ENCODE measurements at regions not wholly inside any gene's neighbourhood (a gene's known extent, or its start where the extent isn't known, plus 50 kb on each side); places are given as distances from the start of the nearest gene placed in this dataset.
"Not testable (repeated sequence)": the region's sequence is repeated elsewhere in the genome, so short reads cannot be mapped to it uniquely, and the experiment has no call there.

- H3K4me1 ChIP-seq: no peaks in the 10 kb centered on the region
- WGBS, 2 donors: 57 to 59% methylated on average over 11 of the region's 11 CpGs
- intact Hi-C loops (cut with DNase I): no loop called here
- DNase-seq (no peak), FAIRE-seq (no peak), ATAC-seq (no peak)
- H3K4me3 ChIP-seq: no peak overlapping the region
- H3K27ac ChIP-seq: no peak overlapping the region
- H3K27me3 ChIP-seq: no peaks in the 10 kb centered on the region
- no peaks in the 10 kb centered on the region for H3K9me3 ChIP-seq
- TF ChIP-seq, protein P1, sequence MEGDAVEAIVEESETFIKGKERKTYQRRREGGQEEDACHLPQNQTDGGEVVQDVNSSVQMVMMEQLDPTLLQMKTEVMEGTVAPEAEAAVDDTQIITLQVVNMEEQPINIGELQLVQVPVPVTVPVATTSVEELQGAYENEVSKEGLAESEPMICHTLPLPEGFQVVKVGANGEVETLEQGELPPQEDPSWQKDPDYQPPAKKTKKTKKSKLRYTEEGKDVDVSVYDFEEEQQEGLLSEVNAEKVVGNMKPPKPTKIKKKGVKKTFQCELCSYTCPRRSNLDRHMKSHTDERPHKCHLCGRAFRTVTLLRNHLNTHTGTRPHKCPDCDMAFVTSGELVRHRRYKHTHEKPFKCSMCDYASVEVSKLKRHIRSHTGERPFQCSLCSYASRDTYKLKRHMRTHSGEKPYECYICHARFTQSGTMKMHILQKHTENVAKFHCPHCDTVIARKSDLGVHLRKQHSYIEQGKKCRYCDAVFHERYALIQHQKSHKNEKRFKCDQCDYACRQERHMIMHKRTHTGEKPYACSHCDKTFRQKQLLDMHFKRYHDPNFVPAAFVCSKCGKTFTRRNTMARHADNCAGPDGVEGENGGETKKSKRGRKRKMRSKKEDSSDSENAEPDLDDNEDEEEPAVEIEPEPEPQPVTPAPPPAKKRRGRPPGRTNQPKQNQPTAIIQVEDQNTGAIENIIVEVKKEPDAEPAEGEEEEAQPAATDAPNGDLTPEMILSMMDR (IDR thresholded peaks at IDR 0.05): no peak
- no peaks in the 10 kb centered on the region for H3K36me3 ChIP-seq
These were observed 175.0 kb downstream of the AIPL1 start for GRCh38 chr17:6259899-6260298.

GRCh38 chr17:6257336-6257735 is 177.6 kb downstream of the AIPL1 start:
- no peak for FAIRE-seq

GRCh38 chr17:6255322-6255721 is 179.6 kb downstream of the AIPL1 start:
- no peak overlapping the region for H3K27ac ChIP-seq
- DNase-seq (no peak), FAIRE-seq (no peak), ATAC-seq (no peak)
- H3K4me3 ChIP-seq: no peak overlapping the region
- peaks cover 0 to 5% (median 0%) of the 10 kb centered on the region in 4 donors for H3K27me3 ChIP-seq
- H3K9me3 ChIP-seq: no peaks in the 10 kb centered on the region
- no peaks in the 10 kb centered on the region for H3K4me1 ChIP-seq
- TF ChIP-seq, protein P1 (IDR thresholded peaks at IDR 0.05): no peak
- intact Hi-C loops (cut with DNase I): no loop called here
- H3K36me3 ChIP-seq: no peaks in the 10 kb centered on the region

More at GRCh38 chr17:6257336-6257735, 177.6 kb downstream of the AIPL1 start:
- Histone ChIP-seq H3K36me3 (no peaks in the 10 kb centered on the region), H3K9me3 (no peaks in the 10 kb centered on the region), H3K4me3 (no peak overlapping the region), H3K4me1 (no peaks in the 10 kb centered on the region), H3K27me3 (no peaks in the 10 kb centered on the region), H3K27ac (no peak overlapping the region)
- WGBS, 2 donors: 25 to 43% methylated on average over 11 of the region's 11 CpGs
- no peak for DNase-seq
- intact Hi-C loops (cut with DNase I): no loop called here
- ATAC-seq: no peak
- TF ChIP-seq, protein P1 (IDR thresholded peaks at IDR 0.05): no peak

GRCh38 chr17:6254036-6254435 is 180.9 kb downstream of the AIPL1 start:
- Histone ChIP-seq H3K4me3 (no peak overlapping the region), H3K4me1 (no peaks in the 10 kb centered on the region), H3K36me3 (no peaks in the 10 kb centered on the region), H3K27ac (no peak overlapping the region), H3K9me3 (no peaks in the 10 kb centered on the region), H3K27me3 (peaks cover 0 to 5% (median 0%) of the 10 kb centered on the region in 4 donors)
- intact Hi-C loops (cut with DNase I): no loop called here
- ATAC-seq: no peak
- FAIRE-seq: no peak
- no peak for DNase-seq
- WGBS, 2 donors: 60 to 68% methylated on average over 5 of the region's 5 CpGs
- TF ChIP-seq, protein P1 (IDR thresholded peaks at IDR 0.05): no peak

DNA sequence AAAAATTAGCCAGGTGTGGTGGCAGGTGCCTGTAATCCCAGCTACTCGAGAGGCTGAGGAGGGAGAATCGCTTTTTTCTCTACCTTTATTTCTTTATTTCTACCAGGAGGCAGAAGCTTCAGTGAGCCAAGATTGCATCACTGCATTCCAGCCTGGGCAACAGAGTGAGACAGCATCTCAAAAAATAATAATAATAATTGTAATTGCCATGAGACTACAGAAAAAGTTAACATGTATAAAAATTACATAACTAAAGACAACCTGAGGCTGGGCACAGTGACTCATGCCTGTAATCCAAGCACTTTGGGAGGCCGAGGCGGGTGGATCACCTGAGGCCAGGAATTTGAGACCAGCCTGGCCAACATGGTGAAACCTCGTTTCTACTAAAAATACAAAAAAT is 181.5 kb downstream of the WSCD1 start:
- H3K4me3 ChIP-seq; intact Hi-C loops (cut with DNase I); H3K27me3 ChIP-seq; ATAC-seq; H3K4me1 ChIP-seq; H3K27ac ChIP-seq; H3K36me3 ChIP-seq; H3K9me3 ChIP-seq; FAIRE-seq; DNase-seq: not testable (repeated sequence)
- 56 to 66% methylated on average over 5 of the region's 5 CpGs for WGBS, 2 donors

DNA sequence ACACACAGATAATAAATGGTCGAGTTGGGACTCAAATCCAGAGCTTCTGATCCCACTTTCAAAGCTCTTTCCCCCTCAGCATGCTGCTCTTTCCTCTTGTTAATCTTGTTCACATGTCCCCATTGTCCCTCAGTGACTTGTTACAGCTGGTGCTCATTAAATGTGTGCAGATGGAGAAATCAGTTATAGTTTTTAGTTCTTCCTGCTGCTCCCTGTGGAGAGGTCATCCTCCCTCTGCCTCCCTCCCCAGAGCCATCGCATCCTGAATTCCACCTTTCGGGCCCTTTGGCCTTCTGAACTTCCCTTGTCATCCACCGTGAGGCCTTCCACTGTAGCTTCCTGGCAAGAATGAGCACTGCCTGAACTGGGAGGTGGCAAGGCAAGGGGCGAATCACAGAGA is 179.6 kb downstream of the WSCD1 start:
- ATAC-seq (no peak), FAIRE-seq (no peak), DNase-seq (no peak)
- peaks cover 0 to 5% (median 0%) of the 10 kb centered on the region in 4 donors for H3K27me3 ChIP-seq
- TF ChIP-seq, protein P1 (IDR thresholded peaks at IDR 0.05): no peak
- no peak overlapping the region for H3K4me3 ChIP-seq
- intact Hi-C loops (cut with DNase I): no loop called here
- WGBS, 2 donors: 41 to 42% methylated on average over 5 of the region's 5 CpGs
- no peaks in the 10 kb centered on the region for H3K4me1 ChIP-seq
- no peaks in the 10 kb centered on the region for H3K9me3 ChIP-seq
- no peak overlapping the region for H3K27ac ChIP-seq
- H3K36me3 ChIP-seq: no peaks in the 10 kb centered on the region

All from pancreas (tissue), 10 donors.